HG03039 (cell line): ENCODE measurements at regions not wholly inside any gene's neighbourhood (a gene's known extent, or its start where the extent isn't known, plus 50 kb on each side); places are given as distances from the start of the nearest gene placed in this dataset.
"Not testable (repeated sequence)": the region's sequence is repeated elsewhere in the genome, so short reads cannot be mapped to it uniquely, and the experiment has no call there.

Source experiments
- ATAC-seq: cut with Tn5 transposase; IDR thresholded peaks from one replicate; pipeline ENCODE4 v1.9.1; 2021; ENCODE audit warnings: mild to moderate bottlenecking, moderate library complexity; ENCODE audit not compliant: unreplicated experiment

- ATAC-seq, result no peak
Observed at GRCh38 chr12:105481392-105482300, 151.2 kb downstream of the C12orf75 start.

GRCh38 chr12:105482951-105483350 is 152.5 kb downstream of the C12orf75 start:
- no peak for ATAC-seq

- ATAC-seq, result no peak
Observed at GRCh38 chr12:105483691-105484090, 153.2 kb downstream of the C12orf75 start.

DNA sequence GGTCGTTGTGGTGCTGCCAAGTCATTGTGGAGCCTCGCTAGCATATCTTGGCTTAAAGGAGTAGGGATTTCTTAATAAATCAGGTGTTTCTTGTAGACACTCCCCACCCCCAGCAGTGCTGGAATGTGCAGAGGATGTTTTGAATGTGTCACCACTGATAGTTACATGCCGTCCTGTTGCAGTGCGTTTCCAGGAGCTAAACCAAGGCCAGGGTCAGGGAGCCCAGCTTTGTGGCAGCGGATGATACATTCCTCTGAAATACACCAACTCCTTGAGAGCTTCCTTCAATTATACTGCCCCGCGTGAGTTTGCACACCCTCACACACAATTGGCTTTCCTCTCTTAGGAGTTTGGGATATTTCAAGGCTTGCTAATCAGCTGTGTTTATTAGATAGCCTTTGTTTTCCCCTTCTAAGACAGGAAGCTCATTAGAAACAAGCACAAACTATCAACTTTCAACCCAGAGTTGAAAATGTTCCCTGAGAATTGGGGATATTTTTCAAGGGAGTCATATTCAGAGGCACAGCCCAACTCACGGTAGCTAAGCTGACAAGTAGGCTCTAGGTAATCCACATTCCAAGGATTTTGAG is 154.9 kb downstream of the C12orf75 start:
- ATAC-seq, result no peak

DNA sequence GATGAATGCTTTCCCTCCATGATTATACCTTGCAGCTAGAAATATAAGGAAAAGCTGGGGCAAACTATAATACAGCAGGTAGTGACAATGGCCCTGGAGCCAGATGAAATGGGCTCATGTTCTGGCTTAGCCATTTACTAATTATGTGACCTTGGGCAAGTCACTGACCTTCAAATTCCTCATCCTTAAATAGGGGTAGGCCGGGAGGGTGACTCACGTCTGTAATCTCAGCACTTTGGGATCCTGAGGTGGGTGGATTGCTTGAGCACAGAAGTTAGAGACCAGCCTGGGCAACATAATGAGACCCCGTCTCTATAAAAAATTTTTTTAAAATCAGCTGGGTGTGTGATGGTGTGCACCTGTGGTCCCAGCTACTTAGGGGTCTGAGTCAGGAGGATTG is 155.4 kb downstream of the C12orf75 start:
- no peak for ATAC-seq

DNA sequence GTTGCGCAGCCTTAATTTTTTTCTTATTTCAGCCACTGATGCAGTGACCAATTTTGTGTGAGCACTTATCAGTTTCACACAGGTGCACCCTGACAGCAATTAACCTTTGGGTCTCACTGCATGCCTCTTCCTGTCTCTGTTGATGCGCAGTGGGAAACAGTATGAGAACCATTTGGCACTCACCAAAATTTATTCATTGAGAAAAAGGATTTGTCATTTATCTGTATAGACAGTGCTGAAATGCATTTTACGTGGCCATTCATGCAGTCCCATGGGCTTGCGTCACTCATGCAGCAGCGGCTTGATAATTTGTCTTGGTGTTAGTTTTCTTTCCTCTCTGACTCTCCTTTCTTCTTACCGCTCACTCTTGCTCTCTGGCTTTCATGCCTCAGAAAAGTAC is 157.5 kb downstream of the C12orf75 start:
- ATAC-seq, result no peak

GRCh38 chr12:105492591-105493545 is 162.4 kb downstream of the C12orf75 start:
- no peak for ATAC-seq

DNA sequence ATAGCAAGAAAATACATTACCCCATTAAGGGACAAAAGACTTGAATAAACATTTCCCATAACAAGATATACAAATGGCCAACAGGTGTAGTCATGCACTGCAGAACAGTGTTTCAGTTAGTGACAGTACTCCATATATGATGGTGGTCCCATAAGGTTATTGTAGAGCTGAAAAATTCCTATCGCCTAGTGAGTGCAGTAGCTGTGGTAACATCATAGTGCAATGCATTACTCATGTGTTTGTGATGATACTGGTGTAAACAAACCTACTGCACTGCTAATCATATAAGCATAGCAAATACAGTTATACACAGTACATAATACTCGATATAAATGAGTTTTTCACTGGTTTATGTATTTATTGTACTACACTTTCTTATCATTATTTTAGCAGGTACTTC is 168.7 kb downstream of the C12orf75 start:
- ATAC-seq, result no peak

- ATAC-seq, result not testable (repeated sequence)
Observed at GRCh38 chr12:105500676-105501075, 170.2 kb downstream of the C12orf75 start.

DNA sequence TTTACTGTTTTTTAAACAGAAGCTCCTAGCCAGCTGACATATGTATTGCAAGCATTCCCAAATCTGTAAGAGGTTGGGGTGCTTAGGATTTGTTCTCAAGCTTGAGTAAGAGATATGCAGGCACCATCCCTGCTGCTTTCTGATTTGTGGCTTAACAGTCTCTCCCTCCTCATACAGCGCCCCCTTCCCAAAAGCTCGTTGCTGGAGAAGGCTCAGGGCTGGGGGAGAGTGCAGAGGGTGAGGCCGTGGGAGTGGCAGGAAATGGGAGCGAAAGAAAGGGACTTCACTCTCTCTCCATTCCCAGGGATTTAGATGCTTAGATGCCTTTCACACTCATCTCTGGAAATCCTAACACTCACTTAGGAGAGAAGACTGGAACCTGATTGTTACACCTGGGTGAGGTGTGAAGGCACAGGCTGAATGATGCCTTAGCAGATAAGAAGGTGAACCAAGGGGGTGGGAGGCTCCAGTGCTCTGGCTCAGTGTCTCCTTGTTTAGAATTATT is 172.0 kb downstream of the C12orf75 start:
- no peak for ATAC-seq

DNA sequence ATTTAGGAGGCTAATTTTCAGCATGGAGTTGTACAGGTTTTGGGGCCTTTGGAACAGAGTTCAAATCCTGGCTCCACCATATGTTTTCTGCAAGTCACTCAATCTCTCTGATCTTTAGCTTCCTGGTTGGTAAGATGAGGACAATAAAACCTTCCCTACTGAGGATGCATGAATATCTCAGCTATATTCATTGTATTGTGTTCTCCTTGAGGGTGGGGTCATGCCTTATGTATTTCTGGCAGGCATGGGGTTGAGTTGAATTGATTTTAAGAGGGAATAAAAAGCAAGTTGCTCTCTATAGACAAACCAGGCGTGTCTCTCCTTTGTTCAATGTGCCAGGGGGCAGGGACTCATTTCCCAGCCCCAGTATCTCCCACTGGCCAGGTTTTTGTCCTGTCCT is 173.1 kb downstream of the C12orf75 start:
- no peak for ATAC-seq

DNA sequence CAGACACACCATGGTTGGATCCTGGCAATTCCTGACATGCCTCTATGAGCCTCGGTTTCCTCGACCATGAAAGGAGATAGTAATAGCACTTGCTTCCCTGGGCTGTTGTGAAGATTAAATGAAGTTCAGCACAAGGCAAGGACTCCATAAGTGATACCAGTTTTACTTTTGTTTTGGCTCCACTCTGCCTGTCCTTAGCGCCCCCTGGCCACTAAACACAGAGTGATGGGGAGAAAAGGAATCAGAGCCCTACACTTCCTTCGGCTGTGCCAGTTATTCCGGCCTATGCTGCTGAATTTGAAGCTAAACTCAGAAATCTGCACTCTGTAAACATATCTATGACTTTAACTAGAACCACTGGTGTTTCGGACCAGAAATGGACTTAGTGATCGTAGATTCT is 173.8 kb downstream of the C12orf75 start:
- ATAC-seq, result no peak

DNA sequence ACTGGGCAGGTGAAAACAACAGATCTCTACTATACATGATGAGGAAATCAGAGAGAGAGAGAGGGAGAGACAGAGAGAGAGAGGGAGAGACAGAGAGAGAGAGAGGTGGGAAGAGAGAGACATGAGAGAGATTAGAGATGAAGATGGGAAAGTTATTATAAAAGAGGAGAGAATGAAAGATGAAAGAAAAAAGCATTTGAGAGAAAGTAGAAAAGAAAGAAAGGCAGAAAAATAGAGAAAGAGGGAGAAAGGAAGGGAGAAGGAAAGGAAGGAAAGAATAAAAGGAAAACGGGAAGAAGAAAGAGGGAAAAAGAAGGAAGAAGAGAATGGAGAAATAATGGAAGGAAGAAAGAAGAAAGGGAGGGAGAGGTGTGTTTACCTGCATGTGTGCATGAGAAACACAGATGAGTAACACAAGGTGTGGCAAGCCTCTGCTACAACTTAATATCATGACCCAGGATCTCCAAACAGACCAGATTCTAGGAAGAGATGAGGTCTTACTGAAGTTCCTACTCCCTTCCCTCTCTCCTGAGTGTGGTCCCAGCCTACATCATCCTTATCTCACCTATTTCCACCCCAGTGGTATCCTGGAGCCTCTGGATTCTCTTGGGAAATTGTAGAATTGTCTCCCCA is 176.3 kb downstream of the C12orf75 start:
- no peak for ATAC-seq

GRCh38 chr12:105507311-105508038 is 177.0 kb downstream of the C12orf75 start:
- no peak for ATAC-seq

- no peak for ATAC-seq
Observed at GRCh38 chr12:105508096-105508495, 177.6 kb downstream of the C12orf75 start.

GRCh38 chr12:105510526-105510925 is 180.0 kb downstream of the C12orf75 start:
- no peak for ATAC-seq

- ATAC-seq, result not testable (repeated sequence)
Observed at GRCh38 chr12:105512861-105513260, 182.4 kb downstream of the C12orf75 start.

DNA sequence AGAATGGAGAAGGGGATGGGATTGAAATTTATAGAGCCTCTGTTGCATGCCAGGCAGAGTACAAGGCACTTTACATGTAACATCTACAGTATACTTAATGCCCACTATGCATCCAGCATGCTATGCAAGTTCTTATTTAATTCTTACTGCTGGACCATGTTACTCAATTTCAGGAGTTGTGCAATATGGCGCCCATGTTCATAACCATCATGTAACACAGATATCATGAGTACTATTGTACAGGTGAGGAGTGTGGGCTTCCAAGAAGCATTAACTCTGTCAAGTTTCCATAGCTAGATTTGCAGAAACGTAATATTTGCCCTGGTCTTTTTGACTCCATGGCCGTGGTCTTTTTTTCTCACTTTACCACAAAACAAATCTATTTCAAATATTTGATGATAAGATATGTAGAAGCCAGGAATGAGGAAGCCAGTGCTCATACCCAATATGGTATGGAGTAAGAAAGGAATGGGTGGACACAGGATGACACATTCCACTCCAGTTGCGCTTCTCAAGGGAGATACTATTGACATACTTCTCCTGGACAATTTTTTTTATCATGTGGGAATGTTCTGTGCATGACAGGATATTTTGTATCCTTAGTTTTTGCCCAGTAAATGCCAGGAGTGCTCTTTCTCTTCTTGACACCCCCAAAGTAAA is 191.8 kb downstream of the C12orf75 start:
- ATAC-seq, result no peak
